ENCODE measurements at regions not wholly inside any gene's neighbourhood (a gene's known extent, or its start where the extent isn't known, plus 50 kb on each side); places are given as distances from the start of the nearest gene placed in this dataset.

GRCh38 chr3:174409086-174409743 lies 449.9 kb upstream of the NAALADL2 start:
- TF ChIP-seq CTCF (IDR thresholded peaks at IDR 0.05) (no peak), POLR2A (IDR thresholded peaks at IDR 0.05) (no peak)

All from right lobe of liver (tissue), 4 donors.